Mesothelial cell of epicardium (in vitro differentiated cells): ENCODE measurements at regions not wholly inside any gene's neighbourhood (a gene's known extent, or its start where the extent isn't known, plus 50 kb on each side); places are given as distances from the start of the nearest gene placed in this dataset.

Experiments used
- DNase-seq, 2 experiments: peaks; one replicate each; pipeline ENCODE4 v3.0.0; 2021; ENCODE audit warnings: low spot score in 2 of 2; ENCODE audit not compliant: unreplicated experiment in 2 of 2
- H3K27ac Mint-ChIP-seq: 2 replicates; pipeline ENCODE4 v1.8.0; 2021; ENCODE audit warnings: mixed read lengths
- H3K27me3 Mint-ChIP-seq: 2 replicates; pipeline ENCODE4 v1.8.0; 2021; ENCODE audit warnings: low read depth, mixed read lengths
- H3K36me3 Mint-ChIP-seq: 2 replicates; pipeline ENCODE4 v1.8.0; 2021; ENCODE audit warnings: mixed read lengths
- H3K4me1 Mint-ChIP-seq: 2 replicates; pipeline ENCODE4 v1.8.0; 2021; ENCODE audit warnings: mixed read lengths
- H3K4me3 Mint-ChIP-seq: 2 replicates; pipeline ENCODE4 v1.8.0; 2021; ENCODE audit warnings: mild to moderate bottlenecking, moderate library complexity, mixed read lengths
- H3K9me3 Mint-ChIP-seq: 2 replicates; pipeline ENCODE4 v1.8.0; 2021; ENCODE audit warnings: mixed read lengths
- CTCF ChIP-seq: fragments of 200-600 bp; sonication (generic); IDR thresholded peaks from one replicate; pipeline ENCODE4 v1.5.0; 2021; ENCODE audit warnings: antibody characterized with exemption; ENCODE audit not compliant: unreplicated experiment

GRCh38 chr10:44724415-44725174, 186.5 kb upstream of the TMEM72 start:
- no peak for TF ChIP-seq CTCF
- Mint-ChIP-seq H3K27me3 (no peaks in the 10 kb centered on the region), H3K27ac (no peak overlapping the region), H3K36me3 (no peaks in the 10 kb centered on the region), H3K9me3 (peaks cover 20% of the 10 kb centered on the region), H3K4me1 (peaks cover 2% of the 10 kb centered on the region), H3K4me3 (no peak overlapping the region)
- no peak for DNase-seq

GRCh38 chr10:44725404-44725803, 185.7 kb upstream of the TMEM72 start:
- Mint-ChIP-seq H3K27me3 (no peaks in the 10 kb centered on the region), H3K4me3 (no peak overlapping the region), H3K36me3 (peaks cover 3% of the 10 kb centered on the region), H3K4me1 (peaks cover 2% of the 10 kb centered on the region), H3K9me3 (peaks cover 24% of the 10 kb centered on the region), H3K27ac (no peak overlapping the region)
- no peak for DNase-seq
- TF ChIP-seq CTCF, result no peak

- Mint-ChIP-seq H3K36me3 (peaks cover 4% of the 10 kb centered on the region), H3K4me3 (no peak overlapping the region), H3K27me3 (no peaks in the 10 kb centered on the region), H3K4me1 (peaks cover 6% of the 10 kb centered on the region), H3K9me3 (peaks cover 25% of the 10 kb centered on the region), H3K27ac (no peak overlapping the region)
- TF ChIP-seq CTCF, result no peak
- DNase-seq, result no peak
These were observed 179.9 kb upstream of the TMEM72 start for GRCh38 chr10:44731283-44731682.

- H3K9me3 Mint-ChIP-seq, result peaks cover 15% of the 10 kb centered on the region
- H3K4me3 Mint-ChIP-seq, result no peak overlapping the region
- H3K4me1 Mint-ChIP-seq, result peaks cover 6% of the 10 kb centered on the region
- no peak for TF ChIP-seq CTCF
- DNase-seq, result no peak
- H3K27ac Mint-ChIP-seq, result no peak overlapping the region
- peaks cover 4% of the 10 kb centered on the region for H3K36me3 Mint-ChIP-seq
- no peaks in the 10 kb centered on the region for H3K27me3 Mint-ChIP-seq
These were observed 177.3 kb upstream of the TMEM72 start for GRCh38 chr10:44733501-44734488.

GRCh38 chr10:44742248-44742647, 168.9 kb upstream of the TMEM72 start:
- Mint-ChIP-seq H3K9me3 (peaks cover 13% of the 10 kb centered on the region), H3K36me3 (no peaks in the 10 kb centered on the region), H3K27ac (no peak overlapping the region), H3K27me3 (peaks cover 6% of the 10 kb centered on the region), H3K4me3 (no peak overlapping the region), H3K4me1 (peaks cover 14% of the 10 kb centered on the region)
- DNase-seq, result no peak
- TF ChIP-seq CTCF, result no peak
